GM18520 (cell line): ENCODE measurements at regions not wholly inside any gene's neighbourhood (a gene's known extent, or its start where the extent isn't known, plus 50 kb on each side); places are given as distances from the start of the nearest gene placed in this dataset.
"Not testable (repeated sequence)": the region's sequence is repeated elsewhere in the genome, so short reads cannot be mapped to it uniquely, and the experiment has no call there.

Experiments used
- ATAC-seq: cut with Tn5 transposase; IDR thresholded peaks from one replicate; pipeline ENCODE4 v1.9.1; 2021; ENCODE audit not compliant: unreplicated experiment

GRCh38 chr1:189656628-189657530, 820.8 kb downstream of the BRINP3 start:
- ATAC-seq = no peak

GRCh38 chr1:189657715-189658114, 819.9 kb downstream of the BRINP3 start:
- ATAC-seq = no peak

DNA sequence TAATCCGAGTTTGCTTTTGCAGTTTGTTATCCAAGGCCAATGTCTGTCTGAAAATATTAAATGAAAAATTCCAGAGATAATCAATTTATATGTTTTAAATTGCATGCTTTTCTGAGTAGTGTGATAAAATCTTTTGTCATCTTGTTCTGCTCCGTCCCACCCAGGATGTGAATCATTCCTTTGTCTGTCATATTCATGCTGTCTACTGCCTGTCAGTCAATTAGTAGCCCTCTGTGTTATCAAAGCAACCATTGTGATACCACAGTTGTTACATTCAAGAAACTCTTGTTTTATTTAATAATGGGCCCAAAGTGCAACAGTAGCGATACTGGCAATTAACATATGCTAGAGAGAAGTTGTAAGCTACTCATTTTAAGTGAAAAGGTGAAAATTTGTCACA, 819.3 kb downstream of the BRINP3 start:
- no peak for ATAC-seq

DNA sequence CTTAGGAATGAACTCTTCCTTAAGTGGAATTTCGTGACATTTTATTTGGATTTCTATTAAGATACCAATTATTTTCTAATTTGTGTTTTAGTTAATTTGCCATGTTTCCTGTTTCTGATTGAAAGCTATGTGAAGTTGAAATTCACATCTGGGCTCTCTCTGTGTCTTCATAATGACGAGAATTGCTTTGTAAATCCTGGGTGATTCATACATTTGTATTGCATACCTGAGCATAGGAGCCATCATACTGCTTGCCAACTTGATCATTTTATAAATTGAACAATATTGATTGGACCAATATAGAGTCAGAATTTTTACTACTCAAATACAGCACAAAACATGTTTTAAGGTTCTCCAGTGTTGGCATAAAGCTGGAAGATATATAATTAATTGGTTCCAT, 817.9 kb downstream of the BRINP3 start:
- no peak for ATAC-seq

GRCh38 chr1:189662190-189662589, 815.5 kb downstream of the BRINP3 start:
- no peak for ATAC-seq

- ATAC-seq = no peak
Measured at GRCh38 chr1:189669846-189670245, 807.8 kb downstream of the BRINP3 start.

DNA sequence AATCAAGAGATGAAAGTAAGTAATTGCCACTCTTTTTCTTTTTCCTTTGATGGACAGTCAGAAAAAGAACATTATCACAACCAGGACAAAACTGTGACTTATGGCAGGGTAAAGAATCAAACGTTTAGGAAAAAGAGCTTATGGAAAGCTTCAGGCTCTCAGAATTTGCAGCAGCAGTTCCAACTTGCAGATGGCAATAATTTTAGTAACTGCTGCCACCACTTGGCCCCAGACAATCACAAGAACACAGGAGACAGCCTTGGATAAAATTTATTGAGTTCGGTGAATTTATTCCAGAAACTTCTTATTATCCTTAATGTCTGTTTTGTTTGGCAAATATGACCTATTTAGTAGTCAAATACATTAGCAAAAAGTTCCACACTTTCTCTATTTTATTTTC, 804.4 kb downstream of the BRINP3 start:
- no peak for ATAC-seq

DNA sequence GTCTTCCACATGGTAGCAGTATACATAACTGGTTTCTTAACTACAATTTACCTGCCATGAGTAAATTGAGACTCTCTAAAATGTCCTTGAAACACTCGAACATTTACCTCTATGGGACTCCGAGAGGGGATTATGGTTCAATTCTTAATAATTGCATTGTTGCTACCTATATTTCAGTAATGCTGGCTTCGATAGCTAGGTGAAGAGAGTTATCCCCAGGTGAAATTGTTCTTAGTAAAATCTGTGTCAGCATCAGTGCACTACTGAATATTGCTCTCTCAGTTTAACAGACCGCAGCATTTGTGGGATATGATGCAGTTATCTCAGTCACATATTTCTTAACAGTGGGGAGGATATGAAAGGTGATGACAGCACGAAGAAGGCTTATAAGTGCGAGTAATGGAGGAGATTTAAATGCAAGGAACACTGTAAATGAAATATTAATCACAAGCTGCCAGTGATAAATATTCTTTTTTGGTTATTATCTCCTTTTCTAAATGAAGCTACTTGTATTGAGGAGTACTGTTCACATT, 801.9 kb downstream of the BRINP3 start:
- ATAC-seq = no peak

GRCh38 chr1:189678779-189679178, 798.9 kb downstream of the BRINP3 start:
- ATAC-seq = no peak

DNA sequence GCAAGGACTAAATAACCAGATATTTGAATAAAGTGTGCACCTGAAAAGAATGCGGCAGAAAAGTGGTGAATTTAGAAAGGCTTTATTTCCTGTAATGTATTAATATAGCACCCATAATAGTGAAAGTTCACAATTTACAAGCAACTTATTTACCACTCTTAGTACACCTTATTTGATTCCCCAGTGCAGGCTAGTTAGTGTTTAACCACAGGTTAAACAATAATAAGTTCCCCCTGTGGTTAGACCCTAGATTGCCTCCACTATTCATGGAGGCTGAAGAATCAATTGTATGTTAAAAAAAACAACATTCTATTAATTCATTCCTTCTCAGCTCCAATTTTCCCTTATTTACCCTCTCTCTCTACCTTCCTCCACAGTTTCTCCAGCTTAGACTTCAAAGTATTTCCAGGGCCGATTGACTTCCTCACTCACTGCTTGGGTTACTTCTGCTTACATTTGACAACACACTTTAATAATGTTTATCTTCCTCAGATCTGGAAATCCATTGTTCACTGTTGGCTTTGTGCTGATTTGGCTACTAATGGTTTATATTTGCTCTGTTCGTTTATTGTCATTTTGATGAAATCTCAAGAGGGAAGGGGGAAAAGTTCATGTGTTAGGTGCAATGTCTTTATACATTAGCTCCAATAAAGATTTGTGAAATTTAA, 796.3 kb downstream of the BRINP3 start:
- ATAC-seq = no peak

DNA sequence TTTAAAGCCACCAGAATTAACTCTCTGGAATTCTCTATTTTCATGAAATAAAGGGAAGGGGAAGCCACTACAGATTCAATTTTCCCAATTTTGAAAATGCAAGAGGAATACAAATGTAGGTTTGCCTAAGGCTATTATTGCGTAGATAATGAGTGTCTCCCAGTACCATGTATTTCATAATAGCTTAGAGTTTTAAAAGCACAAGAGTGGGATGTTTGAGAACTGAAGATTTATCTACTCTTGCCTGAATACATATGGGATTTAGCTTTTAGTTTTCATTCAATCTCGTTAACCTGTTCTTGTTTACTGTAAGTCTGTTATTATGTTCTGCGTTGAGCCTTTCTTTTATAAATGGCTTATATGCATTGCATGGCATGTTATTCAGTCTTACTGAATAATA, 795.1 kb downstream of the BRINP3 start:
- no peak for ATAC-seq

- no peak for ATAC-seq
Measured at GRCh38 chr1:189686288-189686687, 791.4 kb downstream of the BRINP3 start.

DNA sequence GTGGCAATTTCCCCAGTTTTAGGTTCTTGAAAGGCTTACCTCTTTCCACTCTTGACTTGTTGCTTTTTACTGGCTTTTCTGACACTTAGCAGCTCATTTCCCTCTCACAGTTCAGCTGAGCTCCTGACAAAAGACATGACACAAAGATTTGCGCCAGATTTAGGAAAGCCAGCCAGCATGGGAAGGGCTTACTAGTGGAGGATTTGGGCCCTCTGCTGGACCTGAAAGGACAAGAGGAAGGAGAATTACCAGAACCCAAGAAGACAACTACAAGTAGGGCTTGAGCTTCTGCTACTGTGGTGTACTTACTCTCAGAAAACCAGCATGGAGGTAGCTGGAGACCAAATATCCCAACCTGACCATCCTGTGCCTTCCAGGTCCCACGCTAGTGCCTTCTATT, 784.5 kb downstream of the BRINP3 start:
- no peak for ATAC-seq

DNA sequence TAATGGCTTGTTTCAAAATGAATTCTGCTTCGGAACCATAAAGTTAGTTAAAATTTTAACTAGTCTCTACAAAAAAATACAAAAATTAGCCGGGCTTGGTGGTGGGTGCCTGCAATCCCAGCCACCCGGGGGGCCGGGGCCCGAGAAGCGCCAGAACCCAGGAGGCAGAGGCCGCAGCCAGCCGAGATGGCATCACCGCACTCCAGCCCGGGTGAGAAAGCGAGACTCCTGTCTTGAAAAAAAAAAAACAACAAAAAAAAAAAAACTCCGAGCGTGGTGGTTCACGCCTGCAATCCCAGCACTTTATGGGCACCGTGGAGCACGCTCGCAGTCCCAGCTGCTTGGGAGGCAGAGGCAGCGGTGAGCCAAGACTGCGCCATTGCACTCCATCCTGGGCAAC, 781.4 kb downstream of the BRINP3 start:
- ATAC-seq = no peak

GRCh38 chr1:189697113-189697512, 780.6 kb downstream of the BRINP3 start:
- ATAC-seq = no peak

GRCh38 chr1:189701606-189702005, 776.1 kb downstream of the BRINP3 start:
- no peak for ATAC-seq

GRCh38 chr1:189706594-189706993, 771.1 kb downstream of the BRINP3 start:
- ATAC-seq = no peak

DNA sequence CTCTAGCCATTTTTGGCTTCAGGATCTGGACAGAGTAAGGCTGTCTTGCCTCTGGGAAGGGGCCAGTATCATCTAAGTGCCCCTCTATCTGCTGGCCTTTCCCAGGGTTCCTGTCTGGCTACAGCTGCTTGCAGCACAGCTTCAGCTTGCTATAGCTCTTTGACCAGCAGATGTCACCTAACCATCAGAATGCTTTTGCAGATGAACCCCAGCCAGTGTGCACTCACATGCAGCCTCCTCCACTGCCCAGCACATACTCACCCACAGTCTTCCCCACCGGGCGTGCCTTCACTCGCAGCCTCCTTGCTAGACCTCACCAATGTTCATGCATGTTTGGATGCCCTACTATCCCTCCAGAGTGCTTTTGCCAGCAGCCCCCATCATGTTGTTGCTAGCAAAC, 769.0 kb downstream of the BRINP3 start:
- ATAC-seq = no peak

- ATAC-seq = not testable (repeated sequence)
Measured at GRCh38 chr1:189718147-189718795, 759.4 kb downstream of the BRINP3 start.

DNA sequence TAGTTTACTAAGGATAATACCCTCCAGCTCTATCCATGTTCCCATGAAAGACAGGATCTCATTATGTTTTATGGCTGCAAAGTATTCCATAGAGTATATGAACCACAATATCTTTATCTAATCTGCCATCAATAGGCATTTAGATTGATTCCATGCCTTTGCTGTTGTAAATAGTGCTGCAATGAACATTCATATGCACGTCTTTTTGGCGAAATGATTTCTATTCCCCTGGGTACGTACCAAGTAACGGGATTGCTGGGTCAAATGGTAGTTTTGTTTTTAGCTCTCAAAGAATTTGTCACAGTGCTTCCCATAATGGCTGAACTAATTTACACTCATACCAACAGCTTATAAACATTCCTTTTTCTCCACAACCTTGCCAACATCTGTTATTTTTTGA, 750.9 kb downstream of the BRINP3 start:
- no peak for ATAC-seq

DNA sequence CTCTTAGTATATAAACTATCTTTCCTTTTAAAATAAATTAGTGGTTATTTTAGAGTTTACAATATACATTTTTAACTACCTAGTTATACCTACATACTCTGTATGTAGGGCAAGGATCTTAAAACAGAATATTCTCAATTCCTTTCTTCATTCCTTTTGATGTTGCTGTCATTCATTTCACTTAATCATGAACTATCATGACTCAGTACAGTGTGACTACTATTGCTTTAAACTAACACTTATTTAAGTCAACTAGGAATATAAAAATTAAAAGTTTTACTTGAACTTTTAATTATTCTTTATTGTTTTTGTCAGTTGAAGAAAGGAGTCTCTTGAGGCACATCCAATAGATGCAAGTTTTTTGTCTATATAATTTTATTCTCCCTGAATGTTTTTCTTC, 726.4 kb downstream of the BRINP3 start:
- no peak for ATAC-seq
